Activated naive CD4-positive, alpha-beta T cell treated with anti-CD3 and anti-CD28 coated beads for 36 hours (primary cell): ENCODE measurements at regions not wholly inside any gene's neighbourhood (a gene's known extent, or its start where the extent isn't known, plus 50 kb on each side); places are given as distances from the start of the nearest gene placed in this dataset.

Experiments
- CTCF ChIA-PET: fragments of 350-600 bp; sonication (Branson Sonifier 250); formaldehyde crosslinking; loops from one replicate; lab custom pipeline; 2021; ENCODE audit warnings: antibody characterized with exemption; lab: Charles Lee
- DNase-seq: peaks from one replicate; pipeline ENCODE4 v3.0.0-alpha.2; 2020
- H3K27ac Mint-ChIP-seq: one replicate; pipeline ENCODE4 v1.8.0; 2021; ENCODE audit warnings: mild to moderate bottlenecking, mixed read lengths
- H3K27me3 Mint-ChIP-seq: one replicate; pipeline ENCODE4 v1.8.0; 2021; ENCODE audit warnings: low read depth, mixed read lengths
- H3K36me3 Mint-ChIP-seq: one replicate; pipeline ENCODE4 v1.8.0; 2021; ENCODE audit warnings: low read depth, mixed read lengths
- H3K4me1 Mint-ChIP-seq: one replicate; pipeline ENCODE4 v1.8.0; 2021; ENCODE audit warnings: low read depth, mixed read lengths
- H3K4me3 Mint-ChIP-seq: one replicate; pipeline ENCODE4 v1.8.0; 2021; ENCODE audit warnings: mild to moderate bottlenecking, moderate library complexity, mixed read lengths
- H3K9me3 Mint-ChIP-seq: one replicate; pipeline ENCODE4 v1.8.0; 2021; ENCODE audit warnings: mixed read lengths
- intact Hi-C: fragments of 100-400 bp; cut with micrococcal nuclease; formaldehyde crosslinking; loops from one replicate; pipeline ENCODE4 v1.15.1; 2023

DNA sequence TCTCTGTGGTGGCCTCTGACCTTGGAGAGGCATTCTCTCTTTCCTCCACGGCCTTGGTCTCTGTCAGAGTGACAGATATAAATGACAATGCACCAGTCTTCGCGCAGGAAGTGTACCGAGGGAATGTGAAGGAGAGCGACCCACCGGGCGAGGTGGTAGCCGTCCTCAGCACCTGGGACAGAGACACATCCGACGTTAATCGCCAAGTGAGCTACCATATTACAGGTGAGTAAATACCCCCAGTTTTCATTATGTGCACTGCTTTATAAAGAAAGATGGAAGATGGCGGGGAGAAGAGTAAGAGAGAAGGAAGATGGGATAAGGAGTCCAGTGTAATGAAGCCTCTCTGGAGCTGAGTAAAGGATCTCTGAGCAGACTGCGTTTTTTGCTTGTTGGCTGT is 167.8 kb upstream of the MTNR1B start:
- intact Hi-C loops = no loop called here
- DNase-seq = no peak
- H3K4me3 Mint-ChIP-seq = no peak overlapping the region
- H3K36me3 Mint-ChIP-seq = no peaks in the 10 kb centered on the region
- no peaks in the 10 kb centered on the region for H3K9me3 Mint-ChIP-seq
- no peak overlapping the region for H3K27ac Mint-ChIP-seq
- no peaks in the 10 kb centered on the region for H3K4me1 Mint-ChIP-seq
- H3K27me3 Mint-ChIP-seq = no peaks in the 10 kb centered on the region
- CTCF ChIA-PET = no interaction called here

DNA sequence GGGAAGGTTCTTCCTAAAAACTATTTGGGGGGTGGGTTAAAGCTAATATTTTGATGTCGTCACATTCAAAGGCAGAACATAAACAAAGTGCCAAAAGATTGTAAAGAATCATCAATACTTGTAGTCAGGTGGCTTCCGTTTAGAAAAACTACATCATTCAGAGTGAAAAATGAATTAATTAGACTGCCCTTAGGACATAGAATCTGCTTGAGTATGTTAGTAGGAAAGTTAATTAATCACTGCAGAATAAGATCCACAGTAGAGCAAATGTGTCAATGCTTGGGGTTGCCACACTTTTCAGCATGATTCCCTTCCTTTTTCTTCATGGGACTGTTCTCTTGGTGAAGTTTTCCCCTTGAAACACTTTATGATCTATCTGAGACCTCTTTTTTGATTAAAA is 166.8 kb upstream of the MTNR1B start:
- no peak for DNase-seq
- no peak overlapping the region for H3K4me3 Mint-ChIP-seq
- CTCF ChIA-PET = no interaction called here
- H3K4me1 Mint-ChIP-seq = no peaks in the 10 kb centered on the region
- H3K9me3 Mint-ChIP-seq = no peaks in the 10 kb centered on the region
- H3K27ac Mint-ChIP-seq = no peak overlapping the region
- H3K36me3 Mint-ChIP-seq = no peaks in the 10 kb centered on the region
- intact Hi-C loops = no loop called here
- H3K27me3 Mint-ChIP-seq = no peaks in the 10 kb centered on the region

DNA sequence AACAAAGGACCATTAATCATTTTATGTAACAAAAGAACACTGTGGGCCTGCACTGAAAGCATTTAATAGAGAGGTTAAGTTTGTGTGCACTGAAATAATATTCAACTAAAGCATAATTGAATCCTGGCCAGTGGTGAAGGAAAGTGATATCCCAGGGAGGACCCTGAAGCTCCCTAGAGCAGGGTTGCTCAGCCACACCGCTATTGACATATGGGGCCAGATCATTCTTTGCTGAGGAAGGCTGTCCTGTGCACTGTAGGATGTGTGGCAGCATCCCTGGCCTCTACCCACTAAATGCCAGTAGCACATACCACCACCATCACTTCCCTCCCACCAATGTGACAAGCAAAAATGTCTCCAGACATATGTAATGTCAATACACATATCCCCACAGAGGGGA is 166.1 kb upstream of the MTNR1B start:
- CTCF ChIA-PET = no interaction called here
- Mint-ChIP-seq H3K27ac (no peak overlapping the region), H3K27me3 (no peaks in the 10 kb centered on the region), H3K4me1 (no peaks in the 10 kb centered on the region), H3K4me3 (no peak overlapping the region), H3K36me3 (no peaks in the 10 kb centered on the region), H3K9me3 (no peaks in the 10 kb centered on the region)
- intact Hi-C loops = no loop called here
- DNase-seq = no peak

DNA sequence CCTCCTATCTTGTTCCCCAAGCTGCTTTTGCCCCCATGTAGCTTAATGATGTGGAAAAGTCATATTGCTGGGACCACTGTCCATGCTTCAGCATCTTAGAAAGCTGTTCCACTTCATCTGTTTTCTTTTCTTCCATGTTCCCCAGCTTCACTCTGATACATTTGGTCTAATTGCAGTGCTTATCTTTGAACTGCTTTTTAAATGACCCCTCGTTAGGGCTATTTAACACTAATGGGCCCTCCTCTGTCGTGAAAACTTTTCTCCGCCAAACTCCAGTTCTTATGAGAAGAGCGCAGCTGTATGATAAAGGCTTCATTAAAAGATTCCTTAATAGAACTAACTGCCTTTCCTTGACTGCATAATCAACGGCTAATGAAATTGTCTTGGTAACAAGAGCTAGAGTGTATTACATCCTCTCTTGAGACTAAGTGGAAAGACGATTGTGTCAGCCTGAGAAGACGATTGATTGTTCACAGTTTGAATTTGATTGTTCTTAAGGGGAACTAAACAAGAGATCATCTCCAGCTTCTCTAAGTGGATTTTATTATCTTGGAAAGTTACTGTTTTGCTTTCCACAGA is 165.0 kb upstream of the MTNR1B start:
- Mint-ChIP-seq H3K4me1 (no peaks in the 10 kb centered on the region), H3K4me3 (no peak overlapping the region), H3K27me3 (no peaks in the 10 kb centered on the region), H3K36me3 (no peaks in the 10 kb centered on the region), H3K9me3 (no peaks in the 10 kb centered on the region), H3K27ac (no peak overlapping the region)
- CTCF ChIA-PET = no interaction called here
- no peak for DNase-seq
- intact Hi-C loops = no loop called here

DNA sequence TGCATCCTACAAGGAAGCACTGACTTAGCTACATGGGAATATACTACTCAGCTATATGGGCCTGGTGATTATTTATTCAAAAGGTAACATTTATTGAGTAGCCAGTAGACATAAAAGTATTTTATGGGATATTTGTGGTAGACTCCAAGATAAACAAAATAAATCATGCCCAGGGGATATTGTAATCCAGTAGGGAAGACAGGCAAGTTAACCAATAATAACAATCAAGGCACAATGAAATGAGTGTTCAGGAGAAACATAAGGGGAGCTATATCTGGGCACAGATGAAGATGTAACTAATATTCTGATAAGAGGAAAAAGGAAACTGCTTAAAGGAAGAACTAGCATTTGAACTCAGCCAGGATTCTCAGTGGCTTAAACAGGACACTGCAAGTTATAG is 161.4 kb upstream of the MTNR1B start:
- H3K27me3 Mint-ChIP-seq = no peaks in the 10 kb centered on the region
- CTCF ChIA-PET = no interaction called here
- no peak overlapping the region for H3K27ac Mint-ChIP-seq
- H3K36me3 Mint-ChIP-seq = no peaks in the 10 kb centered on the region
- no peaks in the 10 kb centered on the region for H3K9me3 Mint-ChIP-seq
- no peak for DNase-seq
- no peak overlapping the region for H3K4me3 Mint-ChIP-seq
- no peaks in the 10 kb centered on the region for H3K4me1 Mint-ChIP-seq
- intact Hi-C loops = no loop called here

DNA sequence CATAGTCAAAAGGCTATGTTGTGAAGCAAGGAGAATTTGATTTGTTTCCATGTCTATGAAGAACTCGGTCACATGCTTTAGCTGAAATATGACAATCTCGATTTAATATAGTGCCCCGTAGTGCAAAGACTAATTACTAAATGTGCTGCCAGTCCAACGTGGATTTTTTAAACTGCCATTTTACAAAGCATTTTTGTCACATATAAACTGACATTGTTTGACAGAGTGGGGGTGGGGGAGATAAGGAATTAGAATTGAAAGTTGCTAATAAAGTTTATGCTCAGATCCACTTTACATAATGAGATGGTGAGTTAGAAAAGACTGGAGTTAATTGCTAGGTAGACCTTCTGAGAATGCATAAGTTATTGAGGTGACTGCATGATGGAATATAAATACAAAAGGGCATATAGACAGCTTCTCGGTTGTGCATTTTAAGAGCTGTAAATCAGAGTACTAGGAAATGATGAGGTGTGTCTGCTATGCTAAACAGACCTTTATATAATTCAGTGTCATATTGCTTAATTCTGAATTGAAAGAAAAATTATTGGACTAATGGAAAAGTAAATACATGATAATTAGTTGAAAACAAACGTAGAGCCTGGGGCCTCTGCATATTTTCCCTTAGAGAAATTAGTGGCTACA is 158.9 kb upstream of the MTNR1B start:
- Mint-ChIP-seq H3K27me3 (no peaks in the 10 kb centered on the region), H3K4me1 (no peaks in the 10 kb centered on the region), H3K27ac (no peak overlapping the region), H3K9me3 (no peaks in the 10 kb centered on the region), H3K4me3 (no peak overlapping the region), H3K36me3 (no peaks in the 10 kb centered on the region)
- DNase-seq = no peak
- intact Hi-C loops = no loop called here
- CTCF ChIA-PET = no interaction called here

DNA sequence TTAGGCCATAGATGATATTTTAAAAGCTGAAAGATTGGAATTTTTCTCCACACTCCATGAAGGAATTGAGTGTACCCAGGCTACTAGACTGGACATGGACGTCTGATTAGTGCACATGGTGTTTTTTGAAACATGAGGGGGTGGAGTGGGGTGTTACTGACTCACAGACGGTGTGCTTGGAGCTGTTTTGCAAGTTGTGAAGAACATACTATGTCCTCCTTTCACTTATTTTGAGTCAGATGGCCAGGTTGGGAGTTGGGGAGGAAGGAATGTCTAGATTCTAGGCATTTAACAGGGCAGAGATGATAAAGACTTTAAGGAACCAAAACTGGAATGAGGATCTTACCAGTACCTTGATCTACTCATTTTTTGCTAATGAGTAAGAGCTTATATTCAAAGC is 158.1 kb upstream of the MTNR1B start:
- Mint-ChIP-seq H3K4me1 (no peaks in the 10 kb centered on the region), H3K36me3 (no peaks in the 10 kb centered on the region), H3K27ac (no peak overlapping the region), H3K9me3 (no peaks in the 10 kb centered on the region), H3K4me3 (no peak overlapping the region), H3K27me3 (peaks cover 3% of the 10 kb centered on the region)
- intact Hi-C loops = no loop called here
- CTCF ChIA-PET = no interaction called here
- no peak for DNase-seq

DNA sequence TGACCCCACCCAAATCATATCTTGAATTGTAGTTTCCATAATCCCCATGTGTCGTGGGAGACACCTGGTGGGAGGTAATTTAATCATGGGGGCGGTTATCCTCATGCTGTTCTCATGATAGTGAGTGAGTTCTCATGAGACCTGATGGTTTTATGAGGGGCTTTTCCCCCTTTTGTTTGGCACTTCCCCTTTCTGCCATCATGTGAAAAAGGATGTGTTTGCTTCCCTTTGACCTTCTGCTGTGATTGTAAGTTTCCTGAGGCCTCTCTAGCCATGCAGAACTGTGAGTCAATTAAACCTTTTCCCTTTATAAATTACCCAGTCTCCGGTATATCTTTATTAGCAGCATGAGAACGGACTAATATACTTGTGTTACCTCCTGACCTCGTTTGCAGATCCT is 156.6 kb upstream of the MTNR1B start:
- intact Hi-C loops = no loop called here
- no peak for DNase-seq
- Mint-ChIP-seq H3K4me3 (no peak overlapping the region), H3K36me3 (no peaks in the 10 kb centered on the region), H3K9me3 (no peaks in the 10 kb centered on the region), H3K4me1 (no peaks in the 10 kb centered on the region), H3K27ac (no peak overlapping the region), H3K27me3 (peaks cover 3% of the 10 kb centered on the region)
- CTCF ChIA-PET = no interaction called here

DNA sequence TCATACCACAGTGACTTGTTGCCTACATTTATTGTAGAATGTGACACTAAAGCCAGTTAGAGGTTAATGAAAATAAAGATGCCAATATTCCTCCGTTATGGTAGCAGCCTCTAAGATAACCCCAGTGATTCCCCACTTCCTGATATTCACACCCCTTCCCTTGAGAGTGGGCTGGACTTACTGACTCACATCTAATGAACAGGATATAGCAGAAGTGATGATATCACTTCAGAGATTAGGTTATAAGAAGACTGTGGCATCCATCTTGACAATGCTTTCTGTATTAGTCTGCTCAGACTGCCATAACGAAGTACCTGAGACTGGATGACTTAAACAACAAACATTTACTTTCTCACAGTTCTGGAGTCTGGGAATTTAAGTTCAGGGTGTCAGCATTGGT is 149.6 kb upstream of the MTNR1B start:
- no peak for DNase-seq
- no peak overlapping the region for H3K4me3 Mint-ChIP-seq
- CTCF ChIA-PET = no interaction called here
- no peaks in the 10 kb centered on the region for H3K36me3 Mint-ChIP-seq
- no peaks in the 10 kb centered on the region for H3K9me3 Mint-ChIP-seq
- no peak overlapping the region for H3K27ac Mint-ChIP-seq
- no peaks in the 10 kb centered on the region for H3K4me1 Mint-ChIP-seq
- intact Hi-C loops = no loop called here
- peaks cover 6% of the 10 kb centered on the region for H3K27me3 Mint-ChIP-seq

DNA sequence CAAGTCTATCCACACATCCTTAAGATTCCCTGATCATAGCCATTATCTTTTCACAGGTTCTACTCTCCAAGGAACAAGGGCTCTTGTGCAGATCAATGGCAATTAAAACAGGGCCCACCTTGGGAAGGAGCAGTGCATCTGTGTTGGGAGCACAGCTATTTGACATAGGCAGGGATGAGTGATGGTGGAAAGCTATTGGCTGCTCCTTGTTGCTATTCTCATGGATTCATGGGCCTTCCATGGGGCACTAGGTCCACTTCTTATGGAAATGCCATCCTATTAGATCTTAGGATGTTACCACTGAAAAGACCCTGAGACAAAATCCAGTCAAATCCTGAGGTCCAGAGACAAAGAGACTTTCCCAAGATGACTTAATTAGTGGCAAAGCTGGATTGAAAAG is 148.6 kb upstream of the MTNR1B start:
- Mint-ChIP-seq H3K9me3 (no peaks in the 10 kb centered on the region), H3K4me1 (no peaks in the 10 kb centered on the region), H3K4me3 (no peak overlapping the region), H3K27me3 (peaks cover 3% of the 10 kb centered on the region), H3K36me3 (no peaks in the 10 kb centered on the region), H3K27ac (no peak overlapping the region)
- CTCF ChIA-PET = interaction anchor here (0.7 kb wide), 1 partner anchor 184 kb away, joined by 3 read pairs; no protein-coding TSS in a partner anchor
- no peak for DNase-seq
- intact Hi-C loops = no loop called here

DNA sequence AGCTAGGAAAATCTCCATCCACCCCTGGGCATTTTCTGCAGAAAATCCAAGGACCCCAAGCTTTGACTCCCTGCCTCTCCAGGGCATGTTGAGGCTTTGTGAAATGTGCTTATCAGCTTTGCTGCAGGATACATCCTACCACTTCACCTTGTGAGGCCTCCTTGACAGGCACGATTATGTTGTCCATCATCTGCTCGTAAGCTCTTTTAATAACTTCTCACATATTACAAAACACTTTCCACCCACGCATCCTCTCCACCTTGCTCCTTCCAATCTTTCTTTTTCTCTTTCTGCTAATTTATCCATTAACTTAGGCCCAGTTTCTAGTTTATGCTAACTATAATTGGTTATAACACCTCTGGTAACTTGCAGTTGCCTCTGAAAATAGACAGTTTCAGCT is 147.0 kb upstream of the MTNR1B start:
- intact Hi-C loops = no loop called here
- Mint-ChIP-seq H3K27me3 (peaks cover 3% of the 10 kb centered on the region), H3K9me3 (no peaks in the 10 kb centered on the region), H3K4me3 (no peak overlapping the region), H3K36me3 (no peaks in the 10 kb centered on the region), H3K27ac (no peak overlapping the region), H3K4me1 (no peaks in the 10 kb centered on the region)
- CTCF ChIA-PET = no interaction called here
- no peak for DNase-seq

DNA sequence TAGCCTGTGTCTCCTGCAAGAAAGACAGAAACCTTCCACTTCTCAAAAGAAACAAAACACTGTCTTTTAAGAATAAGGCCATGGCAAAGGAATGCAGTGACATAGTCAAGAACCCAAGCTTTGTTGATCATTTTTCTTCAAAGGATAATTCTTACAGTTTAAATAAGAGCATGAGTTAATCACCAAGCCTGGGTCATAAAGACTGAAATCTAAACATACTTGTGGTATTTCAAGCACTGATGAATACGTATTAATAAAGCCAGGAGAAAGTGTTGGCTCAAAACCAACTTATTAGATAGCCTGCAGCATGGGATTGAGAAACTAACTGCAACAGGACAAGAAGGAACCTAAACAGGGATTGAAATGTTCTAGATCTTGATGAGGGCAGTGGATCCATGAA is 143.3 kb upstream of the MTNR1B start:
- Mint-ChIP-seq H3K27ac (no peak overlapping the region), H3K4me1 (no peaks in the 10 kb centered on the region), H3K4me3 (no peak overlapping the region), H3K36me3 (no peaks in the 10 kb centered on the region), H3K27me3 (peaks cover 3% of the 10 kb centered on the region), H3K9me3 (no peaks in the 10 kb centered on the region)
- intact Hi-C loops = no loop called here
- CTCF ChIA-PET = interaction anchor here (1.1 kb wide), 1 partner anchor 14 kb away, joined by 3 read pairs; no protein-coding TSS in a partner anchor
- DNase-seq = no peak

DNA sequence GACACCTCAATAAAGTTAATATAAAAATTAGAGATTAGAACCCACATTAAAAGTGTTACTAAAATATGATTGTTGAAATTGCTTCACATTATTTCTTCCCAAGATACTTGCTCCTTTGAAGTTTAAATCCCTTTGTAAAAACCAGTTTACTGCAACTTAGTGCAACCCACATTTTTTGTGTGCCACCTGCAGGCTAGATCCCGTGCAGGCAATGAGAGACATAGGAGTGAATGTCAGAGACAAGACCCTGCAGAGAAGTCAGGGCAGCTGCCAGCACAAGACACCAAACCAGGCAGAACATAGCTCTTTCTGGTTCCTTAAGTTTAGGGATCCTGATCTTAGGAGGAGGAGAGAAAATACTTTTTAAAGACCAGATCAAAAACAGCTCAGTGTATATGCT is 142.8 kb upstream of the MTNR1B start:
- Mint-ChIP-seq H3K27ac (no peak overlapping the region), H3K27me3 (peaks cover 3% of the 10 kb centered on the region)
- intact Hi-C loops = no loop called here

More for the DNA sequence above, 142.8 kb upstream of the MTNR1B start:
- no peak overlapping the region for H3K4me3 Mint-ChIP-seq
- no peaks in the 10 kb centered on the region for H3K9me3 Mint-ChIP-seq
- CTCF ChIA-PET = interaction anchor here (1.1 kb wide), 1 partner anchor 15 kb away, joined by 3 read pairs; no protein-coding TSS in a partner anchor
- H3K4me1 Mint-ChIP-seq = no peaks in the 10 kb centered on the region
- H3K36me3 Mint-ChIP-seq = no peaks in the 10 kb centered on the region
- no peak for DNase-seq
